Anterior cingulate cortex (tissue), 58 donors: ENCODE measurements at regions not wholly inside any gene's neighbourhood (a gene's known extent, or its start where the extent isn't known, plus 50 kb on each side); places are given as distances from the start of the nearest gene placed in this dataset.
A peak's percentile ranks its signal among the peaks of the same experiment; 100 is the strongest.
"Not testable (repeated sequence)": the region's sequence is repeated elsewhere in the genome, so short reads cannot be mapped to it uniquely, and the experiment has no call there.

Source experiments
- DNase-seq, 58 donors: peaks; one replicate each; lab custom pipeline; 2025; lab: John Stamatoyannopoulos, UW

GRCh38 chr5:62804819-62805218 lies 226.2 kb downstream of the LRRC70 start:
- not testable (repeated sequence) for DNase-seq

- DNase-seq = no peak
These were observed 217.3 kb downstream of the LRRC70 start for GRCh38 chr5:62795926-62796325.

GRCh38 chr5:62794456-62794855 lies 215.8 kb downstream of the LRRC70 start:
- DNase-seq = no peak

GRCh38 chr5:62791059-62791458 lies 212.4 kb downstream of the LRRC70 start:
- DNase-seq = no peak

GRCh38 chr5:62790348-62790747 lies 211.7 kb downstream of the LRRC70 start:
- DNase-seq = no peak

GRCh38 chr5:62786099-62786498 lies 207.5 kb downstream of the LRRC70 start:
- peak in 1 of 58 donors; percentile 11 for DNase-seq

GRCh38 chr5:62785588-62785987 lies 207.0 kb downstream of the LRRC70 start:
- DNase-seq = no peak

- DNase-seq = peak in 13 of 58 donors; percentile 4 to 35 (median 6)
These were observed 204.9 kb downstream of the LRRC70 start for GRCh38 chr5:62783374-62784057.

GRCh38 chr5:62780888-62781287 lies 202.3 kb downstream of the LRRC70 start:
- no peak for DNase-seq

GRCh38 chr5:62780230-62780629 lies 201.6 kb downstream of the LRRC70 start:
- DNase-seq = no peak

GRCh38 chr5:62779010-62779422 lies 200.4 kb downstream of the LRRC70 start:
- peak in 3 of 58 donors; percentile 2 to 49 (median 10) for DNase-seq

- peak in 1 of 58 donors; percentile 16 for DNase-seq
These were observed 199.8 kb downstream of the LRRC70 start for GRCh38 chr5:62778316-62779009.

GRCh38 chr5:62777081-62777480 lies 198.5 kb downstream of the LRRC70 start:
- not testable (repeated sequence) for DNase-seq

GRCh38 chr5:62776592-62776991 lies 198.0 kb downstream of the LRRC70 start:
- DNase-seq = not testable (repeated sequence)

- no peak for DNase-seq
These were observed 194.8 kb downstream of the LRRC70 start for GRCh38 chr5:62773460-62773859.

GRCh38 chr5:62771341-62771740 lies 192.7 kb downstream of the LRRC70 start:
- DNase-seq = no peak

GRCh38 chr5:62767650-62768049 lies 189.0 kb downstream of the LRRC70 start:
- no peak for DNase-seq

- no peak for DNase-seq
These were observed 188.5 kb downstream of the LRRC70 start for GRCh38 chr5:62767077-62767476.

GRCh38 chr5:62762503-62762902 lies 183.9 kb downstream of the LRRC70 start:
- no peak for DNase-seq

GRCh38 chr5:62757686-62758085 lies 179.1 kb downstream of the LRRC70 start:
- DNase-seq = not testable (repeated sequence)

- DNase-seq = not testable (repeated sequence)
These were observed 174.4 kb downstream of the LRRC70 start for GRCh38 chr5:62752998-62753367.
